IMR-90 (cell line): ENCODE measurements at regions not wholly inside any gene's neighbourhood (a gene's known extent, or its start where the extent isn't known, plus 50 kb on each side); places are given as distances from the start of the nearest gene placed in this dataset.

Experiments used
- ATAC-seq: fragments of 200-7000 bp; cut with Tn5 transposase; 2 replicates; pipeline ENCODE4 v1.9.1; 2020; ENCODE audit warnings: low read depth, mild to moderate bottlenecking, moderate library complexity
- BruUV-seq: library from RNA; stranded (reverse); fragments of 400-500 nt; replicated peaks from 2 replicates; lab custom pipeline; 2021; lab: Mats Ljungman, UMichigan
- CTCF ChIA-PET: fragments of 300-600 bp; formaldehyde crosslinking; extraction: SDS; loops from one replicate; lab custom pipeline; 2021; ENCODE audit warnings: antibody characterized with exemption; lab: Yijun Ruan, JAX
- POLR2A ChIA-PET: fragments of 300-600 bp; sonication (Branson Sonifier 250); formaldehyde crosslinking; loops from one replicate; lab custom pipeline; 2022; ENCODE audit warnings: antibody characterized with exemption; ENCODE audit not compliant: unreplicated experiment; lab: Charles Lee
- DNase-seq: peaks from one replicate; pipeline ENCODE4 v3.0.0; 2013
- H2AFZ ChIP-seq: replicated peaks from 2 replicates; pipeline ENCODE3; 2013; ENCODE audit warnings: low read length, mild to moderate bottlenecking; ENCODE audit not compliant: poor library complexity
- H2AK5ac ChIP-seq: 2 replicates; pipeline ENCODE4 v1.6.1; 2013; ENCODE audit warnings: low read depth, low read length, inconsistent platforms
- H2AK9ac ChIP-seq: replicated peaks from 2 replicates; pipeline ENCODE3; 2013; ENCODE audit warnings: mild to moderate bottlenecking, low read depth, low read length, moderate library complexity; ENCODE audit not compliant: poor library complexity
- H2BK120ac ChIP-seq: 2 replicates; pipeline ENCODE4 v1.6.1; 2013; ENCODE audit warnings: low read depth, low read length, inconsistent platforms
- H2BK15ac ChIP-seq: 3 replicates; pipeline ENCODE4 v1.6.1; 2013; ENCODE audit warnings: low read depth, low read length, inconsistent platforms
- H2BK20ac ChIP-seq: 2 replicates; pipeline ENCODE4 v1.6.1; 2013; ENCODE audit warnings: low read depth, mild to moderate bottlenecking, inconsistent platforms, low read length, moderate library complexity
- H2BK5ac ChIP-seq: 2 replicates; pipeline ENCODE4 v1.6.1; 2013; ENCODE audit warnings: mild to moderate bottlenecking, low read depth, low read length, inconsistent platforms; ENCODE audit not compliant: poor library complexity, severe bottlenecking
- H3K14ac ChIP-seq: replicated peaks from 2 replicates; pipeline ENCODE4 v1.6.1; 2013; ENCODE audit warnings: low read depth, low read length, inconsistent platforms
- H3K18ac ChIP-seq: 2 replicates; pipeline ENCODE4 v1.6.1; 2013; ENCODE audit warnings: low read depth, low read length, control low read depth
- H3K23ac ChIP-seq: 2 replicates; pipeline ENCODE4 v1.6.1; 2013; ENCODE audit warnings: low read depth, low read length, inconsistent platforms
- H3K27ac ChIP-seq: 2 replicates; pipeline ENCODE4 v1.5.1; 2013; ENCODE audit warnings: mild to moderate bottlenecking, control low read depth, low read length; ENCODE audit not compliant: insufficient read depth
- H3K27me3 ChIP-seq: 2 replicates; pipeline ENCODE4 v1.6.1; 2013; ENCODE audit warnings: low read length; ENCODE audit not compliant: control insufficient read depth, insufficient read depth
- H3K36me3 ChIP-seq: 2 replicates; pipeline ENCODE4 v1.6.1; 2013; ENCODE audit warnings: low read length, mixed read lengths; ENCODE audit not compliant: control insufficient read depth, insufficient read depth
- H3K4ac ChIP-seq: 2 replicates; pipeline ENCODE4 v1.6.1; 2013; ENCODE audit warnings: low read depth, low read length, inconsistent platforms
- H3K4me1 ChIP-seq: 2 replicates; pipeline ENCODE4 v1.6.1; 2013; ENCODE audit warnings: low read length, mixed read lengths; ENCODE audit not compliant: control insufficient read depth, insufficient read depth
- H3K4me2 ChIP-seq: 2 replicates; pipeline ENCODE4 v1.6.1; 2013; ENCODE audit warnings: low read depth, mild to moderate bottlenecking, control low read depth, low read length, moderate library complexity
- H3K4me3 ChIP-seq: 2 replicates; pipeline ENCODE4 v1.5.1; 2013; ENCODE audit warnings: low read depth, mild to moderate bottlenecking, control low read depth, low read length, moderate library complexity; ENCODE audit not compliant: insufficient read depth
- H3K56ac ChIP-seq: 2 replicates; pipeline ENCODE4 v1.6.1; 2013; ENCODE audit warnings: low read length, inconsistent platforms; ENCODE audit not compliant: insufficient read depth; ENCODE audit errors: extremely low read depth
- H3K79me1 ChIP-seq, 2 experiments: 2 replicates each; pipeline ENCODE4 v1.6.1; 2013; ENCODE audit warnings: low read length in 2 of 2, inconsistent platforms in 1 of 2, low read depth in 1 of 2
- H3K9ac ChIP-seq: 2 replicates; pipeline ENCODE4 v1.6.1; 2013; ENCODE audit warnings: low read depth, low read length, control low read depth
- H3K9me1 ChIP-seq: 2 replicates; pipeline ENCODE4 v1.6.1; 2013; ENCODE audit warnings: low read length, inconsistent platforms; ENCODE audit not compliant: insufficient read depth
- H3K9me3 ChIP-seq: 2 replicates; pipeline ENCODE4 v1.6.1; 2013; ENCODE audit warnings: low read length; ENCODE audit not compliant: control insufficient read depth, insufficient read depth
- H4K20me1 ChIP-seq: 2 replicates; pipeline ENCODE4 v1.6.1; 2013; ENCODE audit warnings: low read length, inconsistent platforms; ENCODE audit not compliant: insufficient read depth
- H4K5ac ChIP-seq: 2 replicates; pipeline ENCODE4 v1.6.1; 2013; ENCODE audit warnings: mild to moderate bottlenecking, low read depth, low read length, control low read depth
- H4K8ac ChIP-seq, 2 experiments: 2 replicates each; pipeline ENCODE4 v1.6.1; 2013; ENCODE audit warnings: low read depth in 2 of 2, low read length in 2 of 2, control low read depth in 1 of 2, inconsistent platforms in 1 of 2
- H4K91ac ChIP-seq: 2 replicates; pipeline ENCODE4 v1.6.1; 2013; ENCODE audit warnings: low read depth, low read length, inconsistent platforms; ENCODE audit not compliant: insufficient read depth
- BHLHE40 ChIP-seq: fragments of 150-350 bp; IDR thresholded peaks from 2 replicates; pipeline ENCODE4 v1.6.1; 2016; ENCODE audit warnings: mild to moderate bottlenecking, low read depth, low read length
- CEBPB ChIP-seq: IDR thresholded peaks from 2 replicates; pipeline ENCODE4 v1.6.1; 2012; ENCODE audit warnings: low read depth, low read length, improper control_type of control experiment
- CTCF ChIP-seq: conservative IDR thresholded peaks from 2 replicates; pipeline ENCODE4 v1.5.1; 2012; ENCODE audit warnings: mild to moderate bottlenecking, low read depth, low read length, improper control_type of control experiment
- FOS ChIP-seq: fragments of 150-350 bp; IDR thresholded peaks from 2 replicates; pipeline ENCODE4 v1.6.1; 2016; ENCODE audit warnings: low read depth, low read length
- MAFK ChIP-seq: IDR thresholded peaks from 2 replicates; pipeline ENCODE4 v1.6.1; 2012; ENCODE audit warnings: low read depth, low read length, improper control_type of control experiment
- MAZ ChIP-seq: IDR thresholded peaks from 2 replicates; pipeline ENCODE4 v1.6.1; 2012; ENCODE audit warnings: low read depth, mild to moderate bottlenecking, low read length, improper control_type of control experiment, moderate library complexity, borderline replicate concordance
- NFE2L2 ChIP-seq: fragments of 150-350 bp; IDR thresholded peaks from 2 replicates; pipeline ENCODE4 v1.6.1; 2016; ENCODE audit warnings: low read depth, mild to moderate bottlenecking, low read length
- POLR2A ChIP-seq: IDR thresholded peaks from 2 replicates; pipeline ENCODE4 v1.6.1; 2012; ENCODE audit warnings: mild to moderate bottlenecking, low read depth, low read length
- RAD21 ChIP-seq: IDR thresholded peaks from 2 replicates; pipeline ENCODE4 v1.6.1; 2012; ENCODE audit warnings: low read length, improper control_type of control experiment
- RFX5 ChIP-seq: IDR thresholded peaks from 2 replicates; pipeline ENCODE4 v1.8.0; 2012; ENCODE audit warnings: low read depth, mild to moderate bottlenecking, low read length, moderate library complexity
- SMC3 ChIP-seq: fragments of 150-350 bp; IDR thresholded peaks from 2 replicates; pipeline ENCODE4 v1.6.1; 2016; ENCODE audit warnings: low read depth, mild to moderate bottlenecking, antibody characterized with exemption, low read length, moderate library complexity
- USF2 ChIP-seq: fragments of 150-350 bp; IDR thresholded peaks from 2 replicates; pipeline ENCODE4 v1.6.1; 2017; ENCODE audit warnings: mild to moderate bottlenecking, antibody characterized with exemption, low read length, low read depth
- WGBS, 2 experiments: methylation state at CpG; one replicate each; pipeline versions ENCODE4 v1.1.5 to v1.1.7; 2013; ENCODE audit warnings: missing lambda C conversion rate in 2 of 2; ENCODE audit not compliant: insufficient read length in 1 of 2; ENCODE audit errors: extremely low coverage in 2 of 2; 5-methylcytosine and 5-hydroxymethylcytosine counted together
- dilution Hi-C: fragments of 300-500 bp; cut with HindIII; formaldehyde crosslinking; loops from one replicate; pipeline ENCODE4 v1.14.3; 2018; ENCODE audit warnings: low sequenced_read_pairs; ENCODE audit not compliant: unreplicated experiment
- in situ Hi-C: fragments of 300-500 bp; cut with MboI; formaldehyde crosslinking; loops from 3 replicates; pipeline ENCODE4 v1.14.3; 2019; ENCODE audit warnings: low sequenced_read_pairs, inconsistent platforms, mixed read lengths
- intact Hi-C: fragments of 100-400 bp; cut with micrococcal nuclease; formaldehyde crosslinking; loops from 2 replicates; pipeline ENCODE4 v1.10.0; 2022

GRCh38 chr3:104316118-104316517 is 1050.6 kb upstream of the ALCAM start:
- H3K14ac ChIP-seq: no peak overlapping the region
- H3K9me1 ChIP-seq: no peaks in the 10 kb centered on the region
- no peaks in the 10 kb centered on the region for H4K20me1 ChIP-seq
- H3K4me1 ChIP-seq: no peaks in the 10 kb centered on the region
- H3K9me3 ChIP-seq: no peaks in the 10 kb centered on the region
- H2BK15ac ChIP-seq: no peak overlapping the region
- H2AK5ac ChIP-seq: no peak overlapping the region
- no peak overlapping the region for H3K4ac ChIP-seq
- in situ Hi-C loops (no loop called here), dilution Hi-C loops (no loop called here), intact Hi-C loops (no loop called here)
- ChIA-PET CTCF (no interaction called here), POLR2A (no interaction called here)
- no peak overlapping the region for H2AK9ac ChIP-seq
- no peak overlapping the region for H3K4me3 ChIP-seq
- H3K4me2 ChIP-seq: no peak overlapping the region
- no peak overlapping the region for H2BK20ac ChIP-seq
- BruUV-seq: no TSS peak
- H3K56ac ChIP-seq: no peak overlapping the region
- no peaks in the 10 kb centered on the region for H3K79me1 ChIP-seq
- no peak overlapping the region for H3K18ac ChIP-seq
- H3K9ac ChIP-seq: no peak overlapping the region
- H3K36me3 ChIP-seq: no peaks in the 10 kb centered on the region
- H3K23ac ChIP-seq: no peak overlapping the region
- H4K8ac ChIP-seq: no peak overlapping the region
- no peak overlapping the region for H4K5ac ChIP-seq
- H2BK120ac ChIP-seq: no peak overlapping the region
- ATAC-seq (no peak), DNase-seq (peak; percentile 1)
- H3K27me3 ChIP-seq: no peaks in the 10 kb centered on the region
- H2BK5ac ChIP-seq: no peak overlapping the region
- no peak overlapping the region for H3K27ac ChIP-seq
- TF ChIP-seq CEBPB: no peak
- TF ChIP-seq RAD21: no peak
- TF ChIP-seq BHLHE40: no peak
- TF ChIP-seq MAZ: no peak
- no peak for TF ChIP-seq USF2
- TF ChIP-seq CTCF: no peak
- TF ChIP-seq FOS: no peak
- TF ChIP-seq POLR2A: no peak
- TF ChIP-seq RFX5: no peak
- no peak for TF ChIP-seq NFE2L2
- TF ChIP-seq SMC3: no peak
- TF ChIP-seq MAFK: no peak
- WGBS, 2 experiments: no CpG with 5 or more reads among the region's 1 CpG
- no peak overlapping the region for H2AFZ ChIP-seq
- no peak overlapping the region for H4K91ac ChIP-seq
